Fibroblast of villous mesenchyme (primary cell): ENCODE measurements at regions not wholly inside any gene's neighbourhood (a gene's known extent, or its start where the extent isn't known, plus 50 kb on each side); places are given as distances from the start of the nearest gene placed in this dataset.

Source experiments
- DNase-seq: peaks from one replicate; pipeline ENCODE4 v3.0.0-alpha.2; 2010; ENCODE audit warnings: low read depth
- H3K4me3 ChIP-seq: 2 replicates; pipeline ENCODE4 v1.5.1; 2011; ENCODE audit warnings: low read depth, mild to moderate bottlenecking, low read length
- CTCF ChIP-seq: IDR thresholded peaks from 2 replicates; pipeline ENCODE4 v1.5.1; 2012; ENCODE audit warnings: low read depth, mild to moderate bottlenecking, low read length; ENCODE audit not compliant: insufficient read depth

- peak overlapping the region; percentile 42 for H3K4me3 ChIP-seq
- no peak for TF ChIP-seq CTCF
- DNase-seq: peak; percentile 6
Measured at GRCh38 chr14:54220071-54220703, 176.6 kb upstream of the CDKN3 start.

- TF ChIP-seq CTCF: no peak
- H3K4me3 ChIP-seq: peak overlapping the region; percentile 42
- DNase-seq: no peak
Measured at GRCh38 chr14:54220704-54221431, 175.9 kb upstream of the CDKN3 start.

- H3K4me3 ChIP-seq: no peak overlapping the region
- DNase-seq: no peak
- no peak for TF ChIP-seq CTCF
Measured at GRCh38 chr14:54221432-54221803, 175.4 kb upstream of the CDKN3 start.

- no peak overlapping the region for H3K4me3 ChIP-seq
- peak; percentile 2 for TF ChIP-seq CTCF
- DNase-seq: no peak
Measured at GRCh38 chr14:54221971-54222370, 174.8 kb upstream of the CDKN3 start.

- no peak for TF ChIP-seq CTCF
- no peak overlapping the region for H3K4me3 ChIP-seq
- DNase-seq: no peak
Measured at GRCh38 chr14:54223831-54224402, 172.9 kb upstream of the CDKN3 start.

- no peak overlapping the region for H3K4me3 ChIP-seq
- DNase-seq: no peak
- TF ChIP-seq CTCF: no peak
Measured at GRCh38 chr14:54225457-54226060, 171.2 kb upstream of the CDKN3 start.
